ENCODE measurements at regions not wholly inside any gene's neighbourhood (a gene's known extent, or its start where the extent isn't known, plus 50 kb on each side); places are given as distances from the start of the nearest gene placed in this dataset.

GRCh38 chr18:60623331-60623730 is 250.8 kb upstream of the MC4R start:
- TF ChIP-seq POLR2A (IDR thresholded peaks at IDR 0.05) = no peak
- TF ChIP-seq, protein P1, sequence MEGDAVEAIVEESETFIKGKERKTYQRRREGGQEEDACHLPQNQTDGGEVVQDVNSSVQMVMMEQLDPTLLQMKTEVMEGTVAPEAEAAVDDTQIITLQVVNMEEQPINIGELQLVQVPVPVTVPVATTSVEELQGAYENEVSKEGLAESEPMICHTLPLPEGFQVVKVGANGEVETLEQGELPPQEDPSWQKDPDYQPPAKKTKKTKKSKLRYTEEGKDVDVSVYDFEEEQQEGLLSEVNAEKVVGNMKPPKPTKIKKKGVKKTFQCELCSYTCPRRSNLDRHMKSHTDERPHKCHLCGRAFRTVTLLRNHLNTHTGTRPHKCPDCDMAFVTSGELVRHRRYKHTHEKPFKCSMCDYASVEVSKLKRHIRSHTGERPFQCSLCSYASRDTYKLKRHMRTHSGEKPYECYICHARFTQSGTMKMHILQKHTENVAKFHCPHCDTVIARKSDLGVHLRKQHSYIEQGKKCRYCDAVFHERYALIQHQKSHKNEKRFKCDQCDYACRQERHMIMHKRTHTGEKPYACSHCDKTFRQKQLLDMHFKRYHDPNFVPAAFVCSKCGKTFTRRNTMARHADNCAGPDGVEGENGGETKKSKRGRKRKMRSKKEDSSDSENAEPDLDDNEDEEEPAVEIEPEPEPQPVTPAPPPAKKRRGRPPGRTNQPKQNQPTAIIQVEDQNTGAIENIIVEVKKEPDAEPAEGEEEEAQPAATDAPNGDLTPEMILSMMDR (IDR thresholded peaks at IDR 0.05) = no peak

All from body of pancreas (tissue), 4 donors.